Left hindlimb (tissue), 1 donor: ENCODE measurements at regions not wholly inside any gene's neighbourhood (a gene's known extent, or its start where the extent isn't known, plus 50 kb on each side); places are given as distances from the start of the nearest gene placed in this dataset.
"Not testable (repeated sequence)": the region's sequence is repeated elsewhere in the genome, so short reads cannot be mapped to it uniquely, and the experiment has no call there.

Source experiments
- DNase-seq: peaks from one replicate; pipeline ENCODE4 v3.0.0-alpha.2; 2018

GRCh38 chr12:127130506-127131124, 1136.4 kb upstream of the TMEM132C start:
- no peak for DNase-seq

DNA sequence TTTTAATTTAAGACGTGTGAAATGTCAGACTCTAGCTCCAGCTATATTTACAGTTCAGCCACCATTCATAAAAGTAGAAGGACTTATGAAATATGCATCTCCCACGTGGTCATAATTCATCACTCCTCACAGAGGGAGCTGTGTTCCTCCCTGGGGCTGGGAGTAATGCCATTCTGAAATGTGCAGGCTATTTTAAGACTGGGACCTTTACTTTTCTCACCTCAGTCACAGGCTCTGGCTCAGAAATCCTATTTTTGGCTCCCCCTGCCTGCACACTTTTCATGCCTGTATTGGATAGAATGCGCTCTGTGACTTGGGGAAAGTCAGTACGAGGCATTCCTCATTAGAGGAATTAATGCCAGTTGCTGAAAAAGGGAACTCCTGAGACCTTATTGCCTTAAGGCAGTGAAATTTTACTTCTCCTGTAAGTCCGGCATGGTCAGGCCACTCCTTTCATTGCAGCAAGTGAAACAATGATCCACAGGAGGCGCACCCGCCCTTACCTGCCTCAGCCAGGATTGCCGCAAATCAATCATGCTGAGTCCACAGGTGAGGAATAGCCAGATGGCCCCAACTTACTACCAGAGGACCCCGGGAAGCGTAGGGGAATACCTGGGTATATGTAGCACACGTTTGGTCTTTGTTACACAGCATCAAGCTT, 1133.2 kb upstream of the TMEM132C start:
- DNase-seq, result peak; percentile 40

DNA sequence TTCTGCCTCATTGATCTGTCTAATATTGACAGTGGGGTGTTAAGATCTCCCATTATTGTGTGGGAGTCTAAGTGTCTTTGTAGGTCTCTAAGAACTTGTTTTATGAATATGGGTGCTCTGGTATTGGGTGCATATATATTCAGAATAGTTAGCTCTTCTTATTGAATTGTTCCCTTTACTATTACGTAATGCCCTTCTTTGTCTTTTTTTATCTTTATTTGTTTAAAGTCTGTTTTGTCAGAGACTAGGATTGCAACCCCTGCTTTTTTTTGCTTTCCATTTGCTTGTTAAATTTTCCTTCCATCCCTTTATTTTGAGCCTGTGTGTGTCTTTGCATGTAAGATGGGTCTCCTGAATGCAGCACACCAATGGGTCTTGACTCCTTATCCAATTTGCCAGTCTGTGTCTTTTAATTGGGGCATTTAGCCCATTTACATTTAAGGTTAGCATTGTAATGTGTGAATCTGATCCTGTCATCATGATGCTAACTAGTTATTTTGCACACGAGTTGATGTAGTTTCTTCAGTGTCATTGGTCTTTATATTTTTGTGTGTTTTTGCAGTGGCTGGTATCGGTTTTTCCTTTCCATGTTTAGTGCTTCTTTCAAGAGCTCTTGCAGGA, 1126.0 kb upstream of the TMEM132C start:
- DNase-seq, result not testable (repeated sequence)

DNA sequence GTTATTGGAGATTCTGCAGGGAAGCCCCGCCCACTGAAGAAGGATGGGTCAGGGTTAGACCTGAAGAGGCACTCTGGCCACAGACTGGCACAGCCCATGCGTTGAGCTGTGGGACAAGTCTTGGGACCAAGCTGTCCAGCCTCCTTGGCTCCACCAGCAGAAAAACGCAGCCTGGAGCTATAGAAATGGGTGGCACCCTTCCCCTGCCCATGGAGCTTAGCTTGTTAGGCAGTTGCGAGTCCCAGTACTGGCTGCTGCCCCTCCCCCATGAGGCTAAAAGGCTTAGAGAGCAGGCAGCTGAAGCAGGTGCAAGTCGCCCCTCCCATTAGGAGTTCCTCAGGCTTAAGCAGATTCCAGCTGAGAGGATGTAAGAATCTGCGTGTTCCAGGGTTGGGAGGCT, 1124.0 kb upstream of the TMEM132C start:
- DNase-seq, result peak; percentile 55

GRCh38 chr12:127144770-127145169, 1122.2 kb upstream of the TMEM132C start:
- no peak for DNase-seq

DNA sequence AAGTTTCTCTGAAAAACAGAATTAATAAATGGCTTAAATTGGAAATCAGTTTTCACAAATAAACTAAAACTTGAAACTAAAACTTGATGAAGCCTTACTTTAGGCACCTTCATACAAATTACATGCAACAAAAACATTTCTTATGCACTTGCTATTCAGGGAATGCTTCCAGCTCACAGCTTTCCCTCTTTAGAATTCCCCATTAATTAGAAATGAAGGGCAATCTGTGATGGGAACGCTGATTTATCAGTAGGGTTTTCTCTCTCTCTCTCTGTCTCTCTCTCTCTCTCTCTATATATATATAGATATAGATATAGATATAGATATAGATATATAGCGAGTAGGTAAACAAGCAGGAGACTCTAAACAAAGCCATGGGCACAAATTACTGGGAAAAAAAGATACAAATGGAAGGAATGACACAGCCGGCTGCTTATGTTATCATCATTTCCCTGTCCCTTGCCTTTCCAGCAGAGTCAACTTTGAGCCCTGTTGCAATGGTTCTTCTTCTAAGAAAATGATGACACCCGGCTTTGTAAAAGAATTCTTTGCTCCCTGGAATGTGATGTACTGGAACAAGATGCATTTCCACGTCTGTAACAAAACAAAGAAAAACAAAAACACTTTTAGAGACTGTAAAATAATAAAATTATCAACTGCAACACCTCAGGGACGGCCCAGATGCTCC, 1121.6 kb upstream of the TMEM132C start:
- DNase-seq, result no peak

- DNase-seq, result peak; percentile 87
These were observed 1120.8 kb upstream of the TMEM132C start for GRCh38 chr12:127145929-127146789.

GRCh38 chr12:127146991-127147718, 1119.8 kb upstream of the TMEM132C start:
- no peak for DNase-seq

- no peak for DNase-seq
These were observed 1119.2 kb upstream of the TMEM132C start for GRCh38 chr12:127147724-127148123.

GRCh38 chr12:127148318-127148717, 1118.7 kb upstream of the TMEM132C start:
- DNase-seq, result no peak

DNA sequence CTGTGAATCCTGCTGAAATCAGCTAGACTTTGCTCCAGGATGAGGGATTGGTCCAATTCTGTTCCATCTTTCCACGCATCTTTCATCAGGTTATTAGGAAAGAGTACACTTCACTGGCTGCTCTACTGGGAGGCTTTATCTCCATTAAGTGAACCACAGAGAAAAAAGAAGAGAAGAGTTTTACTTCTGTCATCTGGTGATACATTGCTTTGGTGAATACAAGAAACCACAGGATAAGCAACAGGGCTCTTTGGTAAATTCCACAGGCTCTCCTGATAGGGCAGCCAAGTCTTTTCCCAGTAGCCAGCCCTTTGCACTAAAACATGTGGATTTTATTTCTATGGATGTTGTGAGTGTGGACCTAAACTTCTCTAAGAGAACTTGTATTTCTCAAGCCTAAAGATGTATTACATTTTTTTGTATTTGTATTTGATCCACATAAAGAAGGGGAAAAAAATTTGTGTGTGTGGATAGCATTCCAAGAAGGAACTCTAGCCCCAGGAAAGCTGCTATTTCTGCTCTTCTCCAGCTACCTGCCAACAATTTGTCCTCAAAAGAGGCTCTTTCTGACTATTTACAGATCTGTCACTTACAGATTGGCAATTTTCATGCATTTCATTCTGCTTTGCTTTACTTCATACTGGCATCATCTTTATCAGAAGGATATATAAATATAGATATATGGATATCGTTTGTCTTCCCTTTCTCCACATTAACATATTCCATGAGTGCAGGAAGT, 1117.6 kb upstream of the TMEM132C start:
- no peak for DNase-seq

GRCh38 chr12:127150028-127150427, 1116.9 kb upstream of the TMEM132C start:
- no peak for DNase-seq

DNA sequence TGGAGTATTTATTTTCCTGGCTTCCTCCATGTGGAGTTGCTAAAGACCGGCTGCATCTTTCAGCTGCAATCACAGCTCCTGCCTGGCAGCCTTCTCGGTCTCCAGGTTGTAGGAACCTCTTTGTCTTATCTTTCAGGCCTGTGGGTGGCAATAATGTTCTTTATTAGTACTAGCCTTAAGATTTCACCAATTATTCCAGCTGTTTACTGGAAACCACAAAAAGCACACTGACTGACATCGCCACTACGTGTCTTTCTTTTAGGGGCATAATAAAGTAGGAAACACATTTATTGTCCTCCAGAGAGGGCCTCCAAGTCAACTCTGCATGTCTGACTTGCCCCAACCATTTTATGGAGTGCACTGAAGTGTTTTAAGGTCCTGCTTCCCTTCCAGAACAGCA, 1116.5 kb upstream of the TMEM132C start:
- no peak for DNase-seq

DNA sequence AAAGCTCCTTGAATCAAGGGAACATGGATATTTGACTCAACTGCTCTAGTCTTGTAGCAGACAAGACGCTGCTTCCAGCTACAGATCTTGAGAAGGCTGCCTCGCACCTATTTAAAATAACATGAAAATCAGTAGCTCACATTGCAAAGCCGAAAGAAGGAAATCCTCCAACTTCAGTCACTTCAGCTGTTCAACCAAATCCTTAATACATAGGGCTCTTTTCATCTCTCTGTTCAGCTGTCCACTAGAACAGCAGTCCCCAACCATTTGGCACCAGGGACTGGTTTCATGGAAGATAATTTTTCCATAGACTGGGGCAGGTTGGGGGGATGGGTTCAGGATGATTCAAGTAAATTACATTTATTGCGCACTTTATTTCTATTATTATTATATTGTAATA, 1116.0 kb upstream of the TMEM132C start:
- DNase-seq, result no peak

- DNase-seq, result no peak
These were observed 1113.0 kb upstream of the TMEM132C start for GRCh38 chr12:127153996-127154395.

- not testable (repeated sequence) for DNase-seq
These were observed 1112.1 kb upstream of the TMEM132C start for GRCh38 chr12:127154830-127155229.

- not testable (repeated sequence) for DNase-seq
These were observed 1110.9 kb upstream of the TMEM132C start for GRCh38 chr12:127155935-127156619.

DNA sequence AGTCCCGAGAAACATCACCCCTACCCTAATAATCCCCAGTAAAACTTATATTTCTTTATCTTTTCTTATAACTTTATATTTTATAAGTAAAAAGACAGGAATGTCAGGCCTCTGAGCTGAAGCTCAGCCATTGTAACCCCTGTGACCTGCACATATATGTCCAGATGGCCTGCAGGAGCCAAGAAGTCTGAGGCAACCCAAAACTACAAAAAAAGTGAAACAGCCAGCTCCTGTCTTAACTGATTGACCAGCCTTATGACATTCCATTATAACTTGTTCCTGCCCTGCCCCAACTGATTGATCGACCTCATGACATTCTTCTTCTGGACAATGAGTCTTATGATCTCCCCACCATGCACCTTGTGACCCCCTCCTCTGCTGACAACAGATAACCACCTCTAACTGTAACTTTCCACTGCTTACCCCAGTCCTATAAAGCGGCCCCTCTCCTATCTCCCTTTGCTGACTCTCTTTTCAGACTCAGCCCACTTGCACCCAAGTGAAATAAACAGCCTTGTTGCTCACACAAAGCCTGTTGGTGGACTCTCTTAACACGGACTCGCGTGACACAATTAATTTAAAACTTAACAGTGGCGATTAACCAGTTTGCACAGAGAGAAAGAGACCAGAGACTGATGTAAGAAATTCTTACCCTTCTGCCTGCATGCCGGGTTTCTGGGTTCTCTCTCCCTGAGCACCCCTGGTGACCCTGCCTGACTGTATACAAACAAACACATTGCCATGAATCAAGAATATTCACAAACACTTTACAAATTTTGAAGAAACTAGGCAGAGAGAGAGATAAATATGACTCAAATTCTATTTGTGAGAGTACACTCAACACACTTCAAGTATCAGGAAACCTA, 1109.2 kb upstream of the TMEM132C start:
- DNase-seq, result not testable (repeated sequence)

GRCh38 chr12:127158385-127159061, 1108.4 kb upstream of the TMEM132C start:
- DNase-seq, result no peak
